HTR-8/SVneo (cell line): ENCODE measurements at regions not wholly inside any gene's neighbourhood (a gene's known extent, or its start where the extent isn't known, plus 50 kb on each side); places are given as distances from the start of the nearest gene placed in this dataset.

Experiments
- DNase-seq: peaks from one replicate; pipeline ENCODE4 v3.0.0; 2011; ENCODE audit warnings: low spot score, mixed read lengths; ENCODE audit not compliant: insufficient read length
- FAIRE-seq: peaks from 2 replicates; lab custom pipeline; 2011; peaks lifted over from hg19 to GRCh38; lab: Jason Lieb, UNC

DNA sequence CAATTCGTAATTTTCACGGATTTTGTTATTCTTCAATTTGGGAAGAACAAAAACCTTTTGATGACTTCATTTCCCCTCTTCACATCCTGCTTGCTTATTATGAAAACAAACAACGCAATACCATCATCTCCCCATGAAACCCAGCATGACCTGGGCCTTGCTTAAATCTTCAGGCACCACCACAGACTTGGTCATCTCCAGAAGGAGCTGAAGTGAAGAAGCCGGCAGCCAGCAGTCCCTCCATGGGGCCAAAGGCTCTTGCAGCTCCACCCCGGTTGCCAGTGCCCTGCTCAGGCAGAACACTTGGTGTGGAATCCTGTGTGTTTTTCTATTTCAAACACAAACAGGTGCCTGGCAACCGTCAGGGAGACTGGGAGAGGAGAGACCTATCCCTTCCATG lies 982.9 kb upstream of the TMEM132C start:
- FAIRE-seq = no peak
- no peak for DNase-seq

DNA sequence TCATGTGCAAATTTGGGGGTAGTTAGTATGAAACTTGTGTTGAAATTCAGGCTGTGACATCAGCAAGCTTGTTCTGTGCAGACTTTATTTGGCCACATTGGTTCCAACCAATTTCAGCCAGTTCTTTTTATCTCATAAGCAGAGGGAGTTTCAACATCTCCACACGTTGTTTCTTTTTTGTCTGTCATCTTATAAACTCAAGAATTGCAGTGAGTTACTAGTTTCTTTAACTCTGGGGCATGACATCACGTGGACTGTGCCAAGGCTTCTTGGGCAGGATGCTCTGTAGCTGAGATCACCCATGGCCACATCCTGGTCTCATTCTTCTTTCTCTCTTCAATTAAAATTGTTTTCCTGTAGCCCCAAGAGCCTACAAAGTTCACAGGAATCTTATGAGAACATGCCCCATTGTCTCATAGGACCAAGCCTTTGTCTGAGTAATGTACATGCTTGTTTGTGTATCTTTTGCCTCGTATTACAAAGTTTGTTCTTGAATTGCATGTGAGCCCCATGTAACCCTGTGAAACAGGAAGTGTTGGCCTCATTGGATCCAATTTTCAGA lies 982.0 kb upstream of the TMEM132C start:
- FAIRE-seq = no peak
- peak; percentile 17 for DNase-seq

DNA sequence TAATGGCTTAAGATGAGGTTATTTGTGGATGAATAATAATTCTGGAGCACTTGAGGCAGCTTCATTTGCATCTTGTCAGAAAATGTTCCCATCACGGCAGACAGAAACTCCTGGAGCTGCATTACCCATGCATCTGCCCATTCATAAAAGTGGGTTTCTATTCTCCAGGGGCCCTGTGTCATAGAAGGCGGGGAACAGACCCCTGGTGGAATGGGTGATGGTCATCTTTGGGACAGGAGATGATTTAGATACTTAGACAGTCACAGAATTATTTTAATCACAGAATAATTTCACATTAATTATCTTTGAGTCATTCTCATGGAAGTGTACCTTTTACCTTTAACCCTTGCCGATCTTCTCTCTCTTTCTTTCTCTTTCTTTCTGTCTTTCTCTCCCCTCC lies 980.7 kb upstream of the TMEM132C start:
- DNase-seq (no peak), FAIRE-seq (no peak)

DNA sequence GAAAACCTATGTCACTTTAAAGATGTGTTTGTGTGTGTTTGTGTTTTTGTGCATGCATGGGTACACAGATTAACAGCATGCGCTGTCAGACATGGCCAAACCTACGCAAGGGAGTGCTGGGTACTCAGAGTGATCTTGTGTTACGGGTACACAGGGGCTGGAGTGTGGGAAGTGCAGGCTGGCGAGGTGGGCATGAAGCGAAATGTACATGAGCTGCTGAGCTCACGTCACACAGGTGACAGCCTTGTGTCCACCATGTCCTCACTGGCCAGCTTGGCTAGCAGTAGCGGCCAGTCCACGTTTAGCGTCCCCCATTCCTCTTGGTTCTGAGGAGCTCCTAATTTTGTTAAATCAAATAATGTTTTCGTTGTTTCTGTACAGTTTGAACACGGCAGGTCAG lies 979.7 kb upstream of the TMEM132C start:
- FAIRE-seq (peak; percentile 40), DNase-seq (no peak)

DNA sequence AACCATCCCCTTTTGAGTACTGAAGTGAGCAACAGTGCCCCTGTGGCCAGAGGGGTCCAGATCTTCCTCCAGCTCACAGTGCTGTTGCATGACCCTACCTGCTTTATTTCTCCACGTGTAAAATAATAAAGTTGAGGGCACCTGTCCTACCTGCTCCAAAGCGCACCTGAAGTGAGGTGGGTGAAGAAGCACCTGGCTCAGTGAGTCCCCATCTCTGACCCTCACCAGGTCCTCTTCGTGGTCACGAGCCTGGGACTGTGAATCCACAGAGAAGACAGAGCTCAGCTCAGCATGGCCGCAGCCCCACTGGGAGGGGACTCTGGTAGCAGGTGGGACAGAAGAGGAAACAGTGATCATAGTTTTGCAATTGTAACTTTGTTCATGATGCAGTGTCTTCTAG lies 976.7 kb upstream of the TMEM132C start:
- no peak for DNase-seq
- FAIRE-seq = no peak

DNA sequence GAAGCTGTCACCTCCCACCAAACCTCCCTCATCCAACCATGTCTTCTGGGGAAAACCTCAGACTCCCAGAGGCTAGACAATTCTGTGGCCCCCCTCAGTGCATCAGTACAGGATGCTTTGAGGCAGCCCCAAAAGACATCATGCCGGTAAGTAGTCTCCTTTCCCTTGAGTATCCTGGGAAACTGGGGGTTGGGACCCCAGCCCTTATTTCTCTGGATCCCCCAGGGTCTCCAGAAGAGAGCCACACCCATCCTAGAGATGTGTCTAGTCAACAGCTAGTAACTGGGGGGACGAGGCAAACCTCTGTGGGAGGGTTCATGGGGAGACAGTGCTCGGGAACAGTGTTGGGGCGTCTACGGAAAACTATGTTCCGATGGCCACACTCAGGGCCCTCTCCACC lies 974.2 kb upstream of the TMEM132C start:
- no peak for FAIRE-seq

DNA sequence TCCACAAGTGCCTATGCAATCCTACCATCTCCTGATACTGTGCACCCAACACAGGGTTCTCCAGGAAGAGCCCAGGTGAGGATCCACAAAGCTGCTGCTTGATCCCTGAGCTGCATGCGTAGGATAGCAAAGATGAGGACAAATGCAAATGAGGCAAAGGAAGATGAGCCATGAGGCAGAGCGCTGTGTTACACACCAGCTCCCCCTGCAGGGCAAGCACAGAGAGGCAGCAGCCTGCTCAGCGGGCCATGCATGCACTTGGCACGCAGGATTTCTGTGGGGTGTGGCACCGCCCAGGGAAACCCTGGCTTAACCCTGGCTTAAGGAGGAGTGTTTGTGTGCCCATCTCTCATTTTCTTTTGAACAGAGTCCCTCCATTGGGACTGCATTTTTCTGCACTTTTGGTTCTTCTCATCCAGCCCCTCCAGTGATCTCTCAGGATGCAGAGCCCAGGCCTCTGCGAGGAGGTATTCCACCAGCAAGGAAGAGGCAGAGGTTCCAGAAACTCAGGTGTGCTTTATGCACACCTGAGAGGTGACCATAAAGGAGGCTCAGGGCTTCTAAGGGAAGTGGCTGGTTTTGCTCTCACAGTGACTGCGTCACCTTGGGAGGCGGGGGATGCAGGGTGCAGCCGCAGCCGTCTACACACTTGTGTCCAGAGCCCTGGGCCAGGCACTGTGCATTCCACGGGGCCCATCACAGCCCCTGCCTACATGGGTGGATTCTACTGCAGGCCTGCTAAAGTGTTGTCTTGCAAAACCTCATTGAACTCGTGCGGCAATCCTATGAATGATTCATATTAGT lies 973.3 kb upstream of the TMEM132C start:
- FAIRE-seq (peak; percentile 67), DNase-seq (peak; percentile 30)

More for the DNA sequence above, 974.2 kb upstream of the TMEM132C start:
- no peak for DNase-seq

DNA sequence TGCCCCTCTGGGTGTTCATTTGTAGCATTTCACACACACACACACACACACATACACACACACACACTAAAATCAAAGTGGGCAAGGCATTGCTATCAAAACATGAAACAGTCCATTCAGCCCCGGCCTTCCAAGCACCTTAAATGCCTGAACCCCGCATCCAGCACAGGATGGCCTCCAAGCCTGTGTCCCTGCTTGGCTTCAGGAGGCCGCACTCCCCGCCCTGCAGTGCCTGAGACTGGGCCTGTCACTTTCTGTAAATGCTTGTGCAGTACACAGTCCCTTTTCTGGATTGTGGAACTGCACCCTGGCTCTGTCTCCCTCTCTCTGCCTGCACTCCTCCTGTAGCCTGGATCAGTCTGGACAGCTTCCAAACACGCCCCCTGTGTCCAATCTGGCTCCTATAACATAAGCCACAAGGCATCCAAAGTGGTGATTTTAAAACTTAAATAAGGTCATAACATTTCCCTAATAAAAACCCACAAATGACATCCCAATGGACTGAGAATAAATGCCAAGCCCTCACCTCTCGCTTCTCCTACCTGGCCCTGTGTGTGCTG lies 972.2 kb upstream of the TMEM132C start:
- FAIRE-seq (no peak), DNase-seq (no peak)

DNA sequence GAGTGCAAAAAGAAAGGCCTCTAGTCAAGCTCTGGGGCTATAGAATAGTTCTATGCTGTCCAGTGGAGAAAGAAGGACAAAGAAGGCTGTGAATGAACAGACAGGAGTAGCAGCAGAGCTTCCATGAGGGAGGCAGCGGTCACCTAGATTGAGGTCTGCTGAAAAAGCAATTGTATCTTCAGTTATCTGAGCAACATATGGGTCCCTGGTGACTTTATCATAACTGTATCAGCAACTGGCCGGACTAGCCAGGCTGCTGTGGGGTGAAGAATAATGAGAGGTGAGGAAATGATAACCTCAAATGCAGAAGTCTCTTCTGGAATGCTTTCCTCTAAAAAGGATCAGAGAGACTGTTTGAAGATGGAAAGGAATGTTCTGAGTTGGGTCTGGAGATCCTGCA lies 971.3 kb upstream of the TMEM132C start:
- FAIRE-seq (no peak), DNase-seq (no peak)

DNA sequence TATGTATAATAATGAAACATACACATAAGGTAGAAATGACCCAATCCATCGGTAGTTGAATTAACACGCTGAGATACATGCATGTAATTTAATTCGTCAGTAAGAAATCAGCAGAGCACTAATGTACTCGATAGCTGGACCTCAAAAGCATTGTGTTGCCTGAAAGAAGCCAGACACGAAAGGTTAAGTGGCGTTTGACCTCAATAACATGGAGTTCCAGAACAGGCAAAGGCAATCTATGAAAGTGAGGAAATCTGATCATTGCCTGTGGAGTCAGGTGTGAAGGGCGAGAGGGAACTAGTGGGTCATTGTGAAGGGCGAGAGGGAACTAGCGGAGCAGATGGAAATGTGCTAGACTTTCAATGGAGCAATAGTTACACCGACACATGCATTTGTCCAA lies 970.4 kb upstream of the TMEM132C start:
- FAIRE-seq = no peak
- DNase-seq = no peak

DNA sequence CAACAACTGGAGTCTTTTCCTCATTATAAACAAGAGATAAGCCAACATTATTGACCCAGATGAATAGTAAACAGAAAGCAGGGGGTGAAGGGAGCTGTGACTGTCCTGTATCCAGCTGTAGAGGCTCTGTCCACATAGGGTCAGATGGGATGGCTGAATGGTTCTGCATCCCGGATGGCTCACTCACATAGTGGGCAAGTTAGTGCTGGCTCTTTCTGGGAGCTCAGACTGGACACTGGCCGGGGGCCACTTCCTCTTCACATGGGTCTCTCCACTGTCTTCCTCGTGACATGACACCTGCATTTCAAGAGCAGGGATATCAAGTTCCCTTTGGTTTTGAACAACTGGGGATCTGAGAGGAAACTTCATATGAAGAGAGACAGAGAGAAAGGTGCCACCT lies 969.6 kb upstream of the TMEM132C start:
- FAIRE-seq = no peak
- no peak for DNase-seq

DNA sequence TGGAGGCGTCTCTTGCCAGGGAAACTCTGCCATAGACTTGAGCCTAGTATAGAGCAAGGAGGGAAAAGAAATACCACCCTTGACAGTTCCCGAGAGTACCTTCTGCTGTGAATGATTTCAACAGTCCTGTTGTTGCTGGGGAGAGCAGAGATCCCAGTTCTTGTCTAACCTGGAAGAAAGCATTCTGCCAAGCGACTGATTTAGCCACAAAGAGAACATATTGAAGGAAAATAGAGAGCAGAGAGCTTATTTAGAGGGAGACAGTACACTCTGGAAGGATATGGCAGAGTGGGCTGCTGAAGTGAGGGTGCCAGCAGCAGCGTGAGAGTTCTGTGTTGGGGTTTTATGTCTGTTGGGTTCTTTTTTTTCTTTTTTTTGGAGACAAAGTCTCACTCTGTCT lies 966.9 kb upstream of the TMEM132C start:
- FAIRE-seq (no peak), DNase-seq (no peak)

DNA sequence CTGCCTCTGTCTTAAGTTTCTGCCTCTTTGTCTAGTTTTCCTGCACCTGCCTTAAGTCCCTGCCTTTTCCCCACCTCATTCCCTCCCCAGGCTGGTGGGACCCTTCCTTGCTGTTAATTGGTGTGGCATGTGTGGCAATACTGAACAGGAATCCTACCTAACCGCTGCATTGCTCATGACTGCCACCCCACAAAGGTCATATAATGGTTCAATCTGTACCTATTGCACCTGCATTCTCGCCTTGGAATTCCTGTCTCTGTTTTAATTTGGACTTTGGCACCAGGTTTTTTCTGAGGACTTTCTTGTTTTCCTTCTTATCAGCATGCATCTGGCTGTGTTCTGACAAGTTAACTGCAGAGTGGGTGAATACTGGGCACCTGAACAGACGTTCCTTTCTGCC lies 966.2 kb upstream of the TMEM132C start:
- FAIRE-seq (no peak), DNase-seq (no peak)

DNA sequence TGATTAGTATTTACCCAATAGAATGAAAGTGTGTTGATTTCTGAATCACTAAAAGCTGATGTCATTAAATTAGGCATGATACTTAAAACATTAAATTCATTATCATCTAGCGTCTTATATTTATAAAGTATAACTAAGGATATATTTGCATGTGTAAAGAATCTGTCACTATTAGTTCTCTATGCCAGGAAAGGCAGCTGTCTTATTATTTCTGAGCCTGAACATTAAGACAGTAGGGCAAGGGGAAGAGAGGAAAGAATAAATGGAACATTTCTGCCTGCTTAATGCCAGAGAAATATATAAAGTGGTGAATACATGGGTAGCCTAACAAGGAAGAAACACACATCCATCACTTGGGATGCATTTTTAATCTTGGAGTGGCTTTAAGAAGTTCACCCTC lies 965.1 kb upstream of the TMEM132C start:
- DNase-seq (no peak), FAIRE-seq (no peak)

DNA sequence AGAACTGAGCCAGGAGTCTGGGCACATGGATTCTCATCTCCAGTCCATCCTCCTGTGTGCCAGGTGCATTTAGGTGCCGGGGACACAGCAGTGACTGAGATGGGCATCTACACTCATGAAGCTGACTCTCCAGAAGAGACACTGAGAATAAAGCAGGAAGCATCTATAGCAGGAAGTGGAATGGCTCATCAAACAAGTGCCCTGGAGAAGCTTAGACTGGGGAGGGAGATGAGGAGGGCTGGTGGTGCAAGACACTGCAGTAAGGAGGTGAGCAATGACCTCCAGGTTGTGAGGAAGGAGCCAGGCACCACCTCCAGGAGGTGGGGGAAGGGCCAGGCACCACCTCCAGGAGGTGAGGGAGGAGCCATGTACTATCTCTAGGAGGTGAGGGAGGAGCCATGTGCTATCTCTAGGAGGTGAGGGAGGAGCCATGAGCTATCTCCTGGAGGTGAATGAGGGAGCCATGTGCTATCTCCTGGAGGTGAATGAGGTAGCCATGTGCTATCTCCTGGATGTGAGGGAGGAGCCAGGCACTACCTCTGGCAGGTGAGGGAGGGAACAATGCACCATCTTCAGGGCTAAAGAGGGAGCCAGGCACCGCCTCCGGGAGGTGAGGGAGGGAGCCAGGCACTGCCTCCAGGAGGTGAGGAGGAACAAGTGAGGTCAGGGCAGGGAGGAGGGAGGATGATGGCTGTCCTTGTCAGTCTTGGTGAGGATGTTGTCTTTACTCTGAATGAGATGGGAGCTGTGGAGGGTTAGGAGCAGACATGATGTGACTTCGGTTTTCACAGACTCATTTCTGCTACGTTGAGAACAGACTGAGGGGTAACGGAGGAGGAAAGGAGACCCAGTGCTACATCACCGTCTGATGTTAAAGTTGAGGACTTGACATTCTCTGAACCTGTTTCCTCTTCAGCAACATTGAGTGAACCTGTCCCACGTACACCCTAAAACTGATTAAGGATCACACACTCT lies 961.9 kb upstream of the TMEM132C start:
- FAIRE-seq = no peak
- no peak for DNase-seq

DNA sequence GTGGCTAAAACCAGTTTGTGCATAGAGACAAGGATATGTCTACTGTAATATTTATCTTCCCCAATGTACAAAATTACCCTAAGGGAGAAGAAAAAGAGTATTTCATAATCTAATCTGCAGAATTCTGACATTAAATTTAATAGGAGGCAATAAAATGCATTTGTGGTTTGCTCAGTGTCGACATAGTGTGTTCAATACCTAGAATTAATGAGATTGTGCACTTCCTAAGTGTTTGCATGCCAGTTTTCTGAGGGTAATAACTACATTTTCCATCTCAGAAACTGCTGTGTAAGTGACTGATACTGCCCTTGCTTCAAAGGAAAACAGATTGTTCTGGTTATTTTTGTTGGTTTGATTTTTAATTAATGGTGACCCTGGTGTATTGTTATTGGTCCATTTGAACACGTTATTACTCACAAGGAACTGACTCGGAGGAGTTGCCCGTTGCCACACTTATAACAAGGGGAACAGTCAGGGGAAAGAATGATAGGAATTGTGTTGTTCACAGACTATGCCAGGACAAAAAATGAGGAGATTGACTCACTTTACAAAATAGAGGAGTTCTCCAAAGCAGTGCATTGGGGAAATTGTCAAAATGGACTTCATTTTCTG lies 960.3 kb upstream of the TMEM132C start:
- no peak for FAIRE-seq

DNA sequence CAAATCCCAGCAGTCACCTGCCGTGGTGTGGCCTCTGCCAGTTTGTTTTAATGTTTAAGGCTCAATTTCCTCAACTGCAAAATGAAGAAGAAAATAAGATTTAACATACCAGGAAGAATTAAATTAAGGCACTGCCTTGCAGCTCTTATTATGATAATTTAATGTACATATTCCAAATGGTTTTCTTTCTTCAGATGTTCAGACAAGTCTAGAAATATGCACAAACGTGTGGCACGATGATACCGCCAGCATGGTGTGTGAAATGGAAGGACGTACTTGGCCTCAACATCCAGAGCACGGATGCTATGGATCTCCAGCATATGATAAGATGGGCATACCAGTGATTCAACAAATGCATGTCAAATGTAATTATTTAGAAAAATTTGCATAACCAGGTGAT lies 959.4 kb upstream of the TMEM132C start:
- FAIRE-seq (no peak), DNase-seq (no peak)

More for the DNA sequence above, 960.3 kb upstream of the TMEM132C start:
- DNase-seq = no peak

DNA sequence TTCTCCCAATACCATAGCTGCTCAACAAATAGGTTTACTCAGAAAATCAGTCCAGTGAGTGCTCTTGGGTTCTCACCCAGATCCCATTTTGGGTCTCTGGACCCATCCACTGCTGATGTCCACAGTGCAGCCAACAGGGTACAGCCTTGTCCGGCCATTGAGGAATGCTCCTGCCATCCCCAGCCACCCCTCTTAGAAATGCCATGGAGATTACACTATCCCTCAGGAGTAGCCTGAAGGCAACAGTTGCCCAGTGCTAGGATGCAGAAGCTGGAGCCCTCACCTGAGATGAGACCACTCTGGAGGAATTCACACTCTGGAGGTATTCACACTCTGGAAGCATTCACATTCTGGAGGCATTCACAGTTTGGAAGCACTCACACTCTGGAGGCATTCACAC lies 958.8 kb upstream of the TMEM132C start:
- no peak for FAIRE-seq

DNA sequence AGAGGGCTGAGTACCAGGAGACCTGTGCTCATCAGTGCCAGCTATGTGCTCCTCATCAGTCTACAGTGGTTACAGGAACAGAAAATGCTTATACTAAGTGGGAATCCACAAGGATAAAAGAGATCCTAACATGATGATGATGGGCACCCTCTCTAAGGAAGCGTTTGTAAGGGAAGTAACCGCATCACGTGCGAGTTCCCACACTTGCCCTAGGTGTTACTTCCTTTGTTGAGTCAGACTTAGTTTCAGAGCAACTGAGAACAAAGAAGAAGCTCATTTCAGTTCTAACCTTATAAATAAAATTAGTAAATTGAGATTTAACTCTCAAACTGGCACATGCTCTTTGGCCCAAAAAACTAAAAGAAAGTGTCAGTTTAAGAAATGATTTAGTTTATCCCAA lies 956.4 kb upstream of the TMEM132C start:
- FAIRE-seq = no peak
- DNase-seq = no peak

More for the DNA sequence above, 958.8 kb upstream of the TMEM132C start:
- DNase-seq = no peak

DNA sequence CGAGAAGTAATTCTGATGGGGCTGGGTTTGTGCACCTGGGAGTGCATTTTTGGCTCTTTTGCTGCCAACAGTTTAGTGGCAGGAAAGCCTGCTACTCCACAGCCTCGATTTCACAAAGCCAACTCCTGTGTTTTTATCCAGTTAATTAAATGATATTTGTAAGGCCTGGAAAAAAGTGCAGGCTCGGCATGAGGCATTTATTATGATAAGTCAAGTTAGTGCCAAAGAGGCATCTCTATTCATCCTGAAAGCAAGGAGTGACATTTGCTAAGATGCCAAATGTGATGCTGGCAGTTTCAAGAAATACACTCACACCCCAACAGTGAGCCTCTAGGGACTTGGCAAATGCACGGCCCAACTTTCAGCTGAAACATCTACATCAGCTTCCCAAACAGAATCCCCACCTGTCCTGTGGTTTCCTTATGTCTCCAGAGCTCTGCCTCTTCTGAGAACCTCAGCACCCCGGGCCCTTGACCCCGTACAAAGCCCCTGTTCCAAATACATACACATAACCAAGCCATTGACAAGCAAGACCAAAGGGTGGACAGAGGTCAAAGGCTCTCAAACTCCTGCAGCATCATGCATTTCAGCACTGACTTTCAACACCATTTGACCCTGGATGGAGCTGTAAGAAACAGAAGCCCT lies 955.1 kb upstream of the TMEM132C start:
- FAIRE-seq (no peak), DNase-seq (no peak)
